Naive thymus-derived CD4-positive, alpha-beta T cell (primary cell): ENCODE measurements at regions not wholly inside any gene's neighbourhood (a gene's known extent, or its start where the extent isn't known, plus 50 kb on each side); places are given as distances from the start of the nearest gene placed in this dataset.

Experiments
- ATAC-seq: fragments of 150-1000 bp; cut with Tn5 transposase; 2 replicates; pipeline ENCODE4 v1.10.0; 2021; ENCODE audit warnings: mild to moderate bottlenecking, moderate library complexity
- CTCF ChIA-PET: fragments of 350-600 bp; sonication (Branson Sonifier 250); formaldehyde crosslinking; loops from one replicate; lab custom pipeline; 2021; ENCODE audit warnings: antibody characterized with exemption; lab: Charles Lee
- POLR2A ChIA-PET: fragments of 350-600 bp; sonication (Branson Sonifier 250); formaldehyde crosslinking; loops from one replicate; lab custom pipeline; 2021; ENCODE audit warnings: antibody characterized with exemption, inconsistent platforms; lab: Charles Lee
- DNase-seq, 9 donors: peaks; one replicate each; pipeline versions ENCODE4 v3.0.0 to v3.0.0-alpha.2; 2020 to 2022; ENCODE audit warnings: mixed read lengths in 1 of 9
- H3K27ac ChIP-seq: one replicate; pipeline ENCODE4 v1.7.0; 2013; ENCODE audit warnings: mild to moderate bottlenecking, low read depth, low read length, moderate library complexity
- H3K27me3 ChIP-seq, 2 donors: one replicate each; pipeline ENCODE4 v1.7.0; 2013; ENCODE audit warnings: low read length in 2 of 2, mild to moderate bottlenecking in 2 of 2, moderate library complexity in 2 of 2; ENCODE audit not compliant: control insufficient read depth in 2 of 2, insufficient read depth in 2 of 2
- H3K36me3 ChIP-seq, 3 experiments: 1 replicate in 2 of 3; 2 replicates in 1 of 3; pipeline ENCODE4 v1.7.0; 2013; ENCODE audit warnings: low read length in 3 of 3, mild to moderate bottlenecking in 3 of 3, moderate library complexity in 1 of 3; ENCODE audit not compliant: insufficient read depth in 3 of 3, control insufficient read depth in 2 of 3
- H3K4me1 ChIP-seq, 2 donors: one replicate each; pipeline ENCODE4 v1.7.0; 2013; ENCODE audit warnings: low read length in 2 of 2, mild to moderate bottlenecking in 2 of 2, moderate library complexity in 1 of 2; ENCODE audit not compliant: control insufficient read depth in 2 of 2, insufficient read depth in 2 of 2
- H3K4me3 ChIP-seq: 2 replicates; pipeline ENCODE4 v1.7.0; 2013; ENCODE audit warnings: mild to moderate bottlenecking, low read length
- H3K9me3 ChIP-seq, 3 experiments: 1 replicate in 2 of 3; 2 replicates in 1 of 3; pipeline ENCODE4 v1.7.0; 2013; ENCODE audit warnings: low read length in 3 of 3; ENCODE audit not compliant: control insufficient read depth in 2 of 3
- H3K27ac Mint-ChIP-seq, 9 donors: one replicate each; pipeline ENCODE4 v1.8.0; 2020 to 2022; ENCODE audit warnings: mixed read lengths in 9 of 9, mild to moderate bottlenecking in 8 of 9, moderate library complexity in 5 of 9, inconsistent platforms in 2 of 9
- H3K27me3 Mint-ChIP-seq, 5 donors: one replicate each; pipeline ENCODE4 v1.8.0; 2021 to 2022; ENCODE audit warnings: mixed read lengths in 5 of 5, mild to moderate bottlenecking in 1 of 5
- H3K36me3 Mint-ChIP-seq, 5 donors: one replicate each; pipeline ENCODE4 v1.8.0; 2020 to 2022; ENCODE audit warnings: mixed read lengths in 5 of 5, mild to moderate bottlenecking in 3 of 5, inconsistent platforms in 1 of 5
- H3K4me1 Mint-ChIP-seq, 7 donors: one replicate each; pipeline ENCODE4 v1.8.0; 2020 to 2022; ENCODE audit warnings: mixed read lengths in 7 of 7, mild to moderate bottlenecking in 3 of 7, inconsistent platforms in 1 of 7
- H3K4me3 Mint-ChIP-seq, 10 donors: one replicate each; pipeline ENCODE4 v1.8.0; 2020 to 2022; ENCODE audit warnings: mild to moderate bottlenecking in 10 of 10, mixed read lengths in 10 of 10, moderate library complexity in 6 of 10, inconsistent platforms in 2 of 10
- H3K9me3 Mint-ChIP-seq, 11 donors: one replicate each; pipeline ENCODE4 v1.8.0; 2020 to 2022; ENCODE audit warnings: mixed read lengths in 11 of 11, mild to moderate bottlenecking in 4 of 11, inconsistent platforms in 1 of 11, moderate library complexity in 1 of 11
- intact Hi-C, 2 donors: fragments of 100-400 bp; cut with micrococcal nuclease; formaldehyde crosslinking; loops; one replicate each; pipeline ENCODE4 v1.15.1; 2023

GRCh38 chr2:15795426-15795825 lies 144.9 kb upstream of the MYCN start:
- no peak for DNase-seq
- intact Hi-C loops: no loop called here
- no peaks in the 10 kb centered on the region for H3K36me3 ChIP-seq
- Mint-ChIP-seq H3K27ac (no peak overlapping the region), H3K9me3 (peaks cover 0 to 2% (median 0%) of the 10 kb centered on the region in 11 donors), H3K4me1 (no peaks in the 10 kb centered on the region), H3K4me3 (no peak overlapping the region), H3K27me3 (peaks cover 0 to 5% (median 0%) of the 10 kb centered on the region in 5 donors), H3K36me3 (no peaks in the 10 kb centered on the region)
- ATAC-seq: no peak
- ChIA-PET CTCF (no interaction called here), POLR2A (no interaction called here)
- no peaks in the 10 kb centered on the region for H3K27me3 ChIP-seq
- no peak overlapping the region for H3K27ac ChIP-seq
- H3K4me3 ChIP-seq: no peak overlapping the region
- no peaks in the 10 kb centered on the region for H3K9me3 ChIP-seq
- no peaks in the 10 kb centered on the region for H3K4me1 ChIP-seq

- Histone ChIP-seq H3K4me1 (no peaks in the 10 kb centered on the region), H3K27me3 (no peaks in the 10 kb centered on the region), H3K9me3 (no peaks in the 10 kb centered on the region), H3K4me3 (no peak overlapping the region), H3K27ac (no peak overlapping the region), H3K36me3 (no peaks in the 10 kb centered on the region)
- H3K9me3 Mint-ChIP-seq: peaks cover 0 to 2% (median 0%) of the 10 kb centered on the region in 11 donors
- intact Hi-C loops: no loop called here
- CTCF ChIA-PET: no interaction called here
- DNase-seq (no peak), ATAC-seq (peak; percentile 10)
- no peak overlapping the region for H3K27ac Mint-ChIP-seq
- H3K36me3 Mint-ChIP-seq: no peaks in the 10 kb centered on the region
- POLR2A ChIA-PET: no interaction called here
- no peaks in the 10 kb centered on the region for H3K4me1 Mint-ChIP-seq
- H3K4me3 Mint-ChIP-seq: no peak overlapping the region
- H3K27me3 Mint-ChIP-seq: peaks cover 0 to 5% (median 0%) of the 10 kb centered on the region in 5 donors
Observed at GRCh38 chr2:15796167-15796942, 144.0 kb upstream of the MYCN start.

GRCh38 chr2:15797231-15797938 lies 143.0 kb upstream of the MYCN start:
- H3K27ac ChIP-seq: no peak overlapping the region
- H3K4me1 Mint-ChIP-seq: no peaks in the 10 kb centered on the region
- intact Hi-C loops: no loop called here
- H3K4me3 ChIP-seq: no peak overlapping the region
- DNase-seq (no peak), ATAC-seq (no peak)
- peaks cover 0 to 2% (median 0%) of the 10 kb centered on the region in 11 donors for H3K9me3 Mint-ChIP-seq
- no peaks in the 10 kb centered on the region for H3K4me1 ChIP-seq
- no peaks in the 10 kb centered on the region for H3K36me3 Mint-ChIP-seq
- no peak overlapping the region for H3K4me3 Mint-ChIP-seq
- ChIA-PET POLR2A (no interaction called here), CTCF (no interaction called here)
- H3K27me3 Mint-ChIP-seq: peaks cover 0 to 5% (median 0%) of the 10 kb centered on the region in 5 donors
- no peaks in the 10 kb centered on the region for H3K36me3 ChIP-seq
- no peaks in the 10 kb centered on the region for H3K9me3 ChIP-seq
- no peaks in the 10 kb centered on the region for H3K27me3 ChIP-seq
- H3K27ac Mint-ChIP-seq: peak overlapping the region in 1 of 9 donors; percentile 85

GRCh38 chr2:15797939-15798281 lies 142.4 kb upstream of the MYCN start:
- DNase-seq (no peak), ATAC-seq (no peak)
- H3K9me3 ChIP-seq: no peaks in the 10 kb centered on the region
- H3K36me3 ChIP-seq: no peaks in the 10 kb centered on the region
- H3K27ac Mint-ChIP-seq: peak overlapping the region in 1 of 9 donors; percentile 85
- CTCF ChIA-PET: no interaction called here
- no peak overlapping the region for H3K4me3 ChIP-seq
- no peak overlapping the region for H3K4me3 Mint-ChIP-seq
- intact Hi-C loops: no loop called here
- H3K36me3 Mint-ChIP-seq: no peaks in the 10 kb centered on the region
- H3K27me3 Mint-ChIP-seq: peaks cover 0 to 5% (median 0%) of the 10 kb centered on the region in 5 donors
- H3K4me1 ChIP-seq: no peaks in the 10 kb centered on the region
- POLR2A ChIA-PET: no interaction called here
- no peaks in the 10 kb centered on the region for H3K27me3 ChIP-seq
- peaks cover 0 to 2% (median 0%) of the 10 kb centered on the region in 11 donors for H3K9me3 Mint-ChIP-seq
- no peak overlapping the region for H3K27ac ChIP-seq
- H3K4me1 Mint-ChIP-seq: no peaks in the 10 kb centered on the region

- no peaks in the 10 kb centered on the region for H3K27me3 ChIP-seq
- H3K4me1 ChIP-seq: no peaks in the 10 kb centered on the region
- Mint-ChIP-seq H3K9me3 (peaks cover 0 to 2% (median 0%) of the 10 kb centered on the region in 11 donors), H3K27me3 (peaks cover 0 to 5% (median 3%) of the 10 kb centered on the region in 5 donors), H3K4me3 (no peak overlapping the region), H3K4me1 (no peaks in the 10 kb centered on the region), H3K27ac (no peak overlapping the region), H3K36me3 (no peaks in the 10 kb centered on the region)
- ChIA-PET CTCF (no interaction called here), POLR2A (no interaction called here)
- no peaks in the 10 kb centered on the region for H3K9me3 ChIP-seq
- ATAC-seq (no peak), DNase-seq (no peak)
- intact Hi-C loops: no loop called here
- H3K4me3 ChIP-seq: no peak overlapping the region
- H3K27ac ChIP-seq: no peak overlapping the region
- no peaks in the 10 kb centered on the region for H3K36me3 ChIP-seq
Observed at GRCh38 chr2:15798701-15799431, 141.5 kb upstream of the MYCN start.

- H3K9me3 Mint-ChIP-seq: peaks cover 0 to 2% (median 0%) of the 10 kb centered on the region in 11 donors
- Histone ChIP-seq H3K4me3 (no peak overlapping the region), H3K9me3 (no peaks in the 10 kb centered on the region), H3K27ac (no peak overlapping the region), H3K27me3 (no peaks in the 10 kb centered on the region), H3K36me3 (no peaks in the 10 kb centered on the region), H3K4me1 (no peaks in the 10 kb centered on the region)
- H3K27me3 Mint-ChIP-seq: peaks cover 0 to 5% (median 4%) of the 10 kb centered on the region in 5 donors
- no peaks in the 10 kb centered on the region for H3K36me3 Mint-ChIP-seq
- no peaks in the 10 kb centered on the region for H3K4me1 Mint-ChIP-seq
- no peak for ATAC-seq
- no peak overlapping the region for H3K27ac Mint-ChIP-seq
- H3K4me3 Mint-ChIP-seq: no peak overlapping the region
- DNase-seq: no peak
- POLR2A ChIA-PET: no interaction called here
- intact Hi-C loops: no loop called here
- CTCF ChIA-PET: no interaction called here
Observed at GRCh38 chr2:15799432-15799827, 140.9 kb upstream of the MYCN start.
